ENCODE measurements at regions not wholly inside any gene's neighbourhood (a gene's known extent, or its start where the extent isn't known, plus 50 kb on each side); places are given as distances from the start of the nearest gene placed in this dataset.

- H3K4me1 ChIP-seq (ENCODE audit: control insufficient read depth in 2 of 2, insufficient read depth in 1 of 2, low read depth in 1 of 2, low read length in 2 of 2): peaks cover 0 to under 1% of the 10 kb centered on the region in 2 donors
- H3K23ac ChIP-seq (ENCODE audit: low read depth, low read length, poor library complexity): no peak overlapping the region
- no peak overlapping the region for H3K27ac ChIP-seq (replicated peaks; ENCODE audit: low read length)
- H3K4ac ChIP-seq (ENCODE audit: low read length): no peak overlapping the region
- H4K91ac ChIP-seq (ENCODE audit: low read depth, low read length, poor library complexity): no peak overlapping the region
- no peak overlapping the region for H2BK12ac ChIP-seq (ENCODE audit: low read length)
- H3K4me2 ChIP-seq (ENCODE audit: insufficient read depth, low read length, poor library complexity, severe bottlenecking): no peak overlapping the region
- no peak overlapping the region for H3K9ac ChIP-seq (ENCODE audit: low read depth, low read length, poor library complexity)
- no peak overlapping the region for H3K14ac ChIP-seq (ENCODE audit: low read length)
- no CpG with 5 or more reads among the region's 7 CpGs for WGBS, 2 donors (ENCODE audit: extremely low coverage in 2 of 2, insufficient read length in 2 of 2, insufficient replicate concordance in 1 of 2)
- H2AK5ac ChIP-seq (ENCODE audit: low read depth, low read length): no peak overlapping the region
- no peak overlapping the region for H3K4me3 ChIP-seq (ENCODE audit: low read length in 2 of 2)
- no peak overlapping the region for H4K8ac ChIP-seq (ENCODE audit: low read depth, low read length)
- no peak for DNase-seq (ENCODE audit: low spot score)
- no peaks in the 10 kb centered on the region for H3K79me1 ChIP-seq (ENCODE audit: low read depth, low read length)
- peaks cover 0 to 5% (median 0%) of the 10 kb centered on the region in 3 experiments for H3K27me3 ChIP-seq (ENCODE audit: control insufficient read depth in 3 of 3, insufficient read depth in 3 of 3, low read depth in 1 of 3, low read length in 3 of 3)
- H2BK15ac ChIP-seq (ENCODE audit: low read length): no peak overlapping the region
- H2BK120ac ChIP-seq (ENCODE audit: low read depth, low read length): no peak overlapping the region
- peaks cover 0 to 5% of the 10 kb centered on the region in 2 donors for H3K36me3 ChIP-seq (replicated peaks in 1 of 2; ENCODE audit: control insufficient read depth in 2 of 2, insufficient read depth in 2 of 2, low read length in 2 of 2)
- H3K9me3 ChIP-seq (replicated peaks in 1 of 2; ENCODE audit: control insufficient read depth in 2 of 2, insufficient read depth in 1 of 2, low read depth in 1 of 2, low read length in 2 of 2): no peaks in the 10 kb centered on the region
- H3K18ac ChIP-seq (ENCODE audit: low read length): no peak overlapping the region
- H2BK5ac ChIP-seq (ENCODE audit: low read length): no peak overlapping the region
- no peak overlapping the region for H2AFZ ChIP-seq (ENCODE audit: low read length)
Observed at GRCh38 chr16:81175325-81175891, 63.1 kb upstream of the BCO1 start.

GRCh38 chr16:81174644-81175324 lies 63.7 kb upstream of the BCO1 start:
- Histone ChIP-seq H2BK120ac (ENCODE audit: low read depth, low read length) (no peak overlapping the region), H3K36me3 (replicated peaks in 1 of 2; ENCODE audit: control insufficient read depth in 2 of 2, insufficient read depth in 2 of 2, low read length in 2 of 2) (peaks cover 0 to 5% of the 10 kb centered on the region in 2 donors), H3K79me1 (ENCODE audit: low read depth, low read length) (no peaks in the 10 kb centered on the region), H3K23ac (ENCODE audit: low read depth, low read length, poor library complexity) (peak overlapping the region; percentile 13), H3K4me3 (ENCODE audit: low read length in 2 of 2) (no peak overlapping the region), H4K8ac (ENCODE audit: low read depth, low read length) (no peak overlapping the region), H3K4ac (ENCODE audit: low read length) (no peak overlapping the region), H3K27me3 (ENCODE audit: control insufficient read depth in 3 of 3, insufficient read depth in 3 of 3, low read depth in 1 of 3, low read length in 3 of 3) (peaks cover 0 to 5% (median 0%) of the 10 kb centered on the region in 3 experiments), H2AK5ac (ENCODE audit: low read depth, low read length) (no peak overlapping the region), H3K4me2 (ENCODE audit: insufficient read depth, low read length, poor library complexity, severe bottlenecking) (no peak overlapping the region), H3K9me3 (replicated peaks in 1 of 2; ENCODE audit: control insufficient read depth in 2 of 2, insufficient read depth in 1 of 2, low read depth in 1 of 2, low read length in 2 of 2) (no peaks in the 10 kb centered on the region), H2BK5ac (ENCODE audit: low read length) (no peak overlapping the region), H3K18ac (ENCODE audit: low read length) (no peak overlapping the region), H3K9ac (ENCODE audit: low read depth, low read length, poor library complexity) (peak overlapping the region; percentile 9), H2BK15ac (ENCODE audit: low read length) (no peak overlapping the region), H3K27ac (replicated peaks; ENCODE audit: low read length) (no peak overlapping the region), H3K14ac (ENCODE audit: low read length) (no peak overlapping the region), H4K91ac (ENCODE audit: low read depth, low read length, poor library complexity) (no peak overlapping the region), H2AFZ (ENCODE audit: low read length) (no peak overlapping the region), H2BK12ac (ENCODE audit: low read length) (peak overlapping the region; percentile 78), H3K4me1 (ENCODE audit: control insufficient read depth in 2 of 2, insufficient read depth in 1 of 2, low read depth in 1 of 2, low read length in 2 of 2) (no peaks in the 10 kb centered on the region)
- no peak for DNase-seq (ENCODE audit: low spot score)
- WGBS, 2 donors (ENCODE audit: extremely low coverage in 2 of 2, insufficient read length in 2 of 2, insufficient replicate concordance in 1 of 2): no CpG with 5 or more reads among the region's 13 CpGs

DNA sequence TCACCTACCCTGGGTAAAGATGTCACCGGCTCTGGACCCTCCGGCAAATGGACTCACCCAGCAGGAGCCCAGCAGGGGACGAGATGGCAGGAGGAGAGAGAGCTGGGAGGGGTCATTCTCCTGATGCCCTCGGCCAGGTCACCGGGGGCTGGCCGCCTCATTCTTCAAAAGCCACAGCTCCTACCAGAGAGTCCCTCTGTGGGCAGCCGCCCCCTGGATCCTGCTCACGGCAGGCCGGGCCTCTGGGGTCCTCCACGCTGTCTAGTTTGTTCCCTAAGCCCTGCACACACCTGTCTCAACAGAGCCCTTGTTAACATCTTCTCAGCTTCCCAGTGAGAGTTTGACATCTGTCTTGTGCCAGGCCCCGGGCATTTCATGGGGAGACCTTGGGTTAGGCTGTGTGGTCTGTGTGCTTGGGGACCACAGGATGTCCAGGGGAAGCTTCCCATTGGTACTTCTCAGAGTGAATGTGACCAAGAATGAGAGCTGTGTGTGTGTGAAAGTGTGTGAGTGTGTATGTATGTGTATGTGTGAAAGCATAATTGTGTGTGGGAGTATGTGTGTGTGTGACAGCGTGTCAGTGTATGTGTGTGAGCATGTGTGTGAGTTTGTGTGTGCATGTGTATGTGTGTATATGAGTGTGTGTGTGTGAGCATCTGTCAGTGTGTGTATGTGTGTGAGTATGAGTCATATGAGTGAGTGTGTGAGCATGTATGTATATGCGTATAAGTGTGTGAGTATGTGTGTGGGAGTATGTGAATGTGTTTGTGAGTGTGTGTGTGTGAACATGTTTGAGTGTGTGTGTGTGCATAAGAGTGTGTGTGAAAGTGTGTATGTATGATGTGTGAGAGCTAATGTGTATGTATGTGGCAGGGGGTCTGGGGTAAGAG lies 65.5 kb upstream of the BCO1 start:
- Histone ChIP-seq H2BK5ac (ENCODE audit: low read length) (no peak overlapping the region), H3K79me1 (ENCODE audit: low read depth, low read length) (no peaks in the 10 kb centered on the region), H2BK15ac (ENCODE audit: low read length) (no peak overlapping the region), H3K23ac (ENCODE audit: low read depth, low read length, poor library complexity) (no peak overlapping the region), H3K4me1 (ENCODE audit: control insufficient read depth in 2 of 2, insufficient read depth in 1 of 2, low read depth in 1 of 2, low read length in 2 of 2) (no peaks in the 10 kb centered on the region), H3K27me3 (ENCODE audit: control insufficient read depth in 3 of 3, insufficient read depth in 3 of 3, low read depth in 1 of 3, low read length in 3 of 3) (peaks cover 0 to 5% (median 0%) of the 10 kb centered on the region in 3 experiments), H3K9me3 (replicated peaks in 1 of 2; ENCODE audit: control insufficient read depth in 2 of 2, insufficient read depth in 1 of 2, low read depth in 1 of 2, low read length in 2 of 2) (no peaks in the 10 kb centered on the region), H2AFZ (ENCODE audit: low read length) (no peak overlapping the region), H3K4me3 (ENCODE audit: low read length in 2 of 2) (peak overlapping the region in 1 of 2 donors; percentile 53), H4K91ac (ENCODE audit: low read depth, low read length, poor library complexity) (no peak overlapping the region), H3K27ac (replicated peaks; ENCODE audit: low read length) (no peak overlapping the region), H2AK5ac (ENCODE audit: low read depth, low read length) (no peak overlapping the region), H3K36me3 (replicated peaks in 1 of 2; ENCODE audit: control insufficient read depth in 2 of 2, insufficient read depth in 2 of 2, low read length in 2 of 2) (peaks cover 0 to 5% of the 10 kb centered on the region in 2 donors), H2BK12ac (ENCODE audit: low read length) (no peak overlapping the region), H3K4me2 (ENCODE audit: insufficient read depth, low read length, poor library complexity, severe bottlenecking) (no peak overlapping the region), H3K4ac (ENCODE audit: low read length) (no peak overlapping the region), H3K18ac (ENCODE audit: low read length) (no peak overlapping the region), H3K14ac (ENCODE audit: low read length) (no peak overlapping the region), H3K9ac (ENCODE audit: low read depth, low read length, poor library complexity) (no peak overlapping the region), H2BK120ac (ENCODE audit: low read depth, low read length) (no peak overlapping the region), H4K8ac (ENCODE audit: low read depth, low read length) (no peak overlapping the region)
- no peak for DNase-seq (ENCODE audit: low spot score)
- 100% methylated on average over 1 of the region's 13 CpGs; no CpG with 5 or more reads in 1 of the 2 donors for WGBS, 2 donors (ENCODE audit: extremely low coverage in 2 of 2, insufficient read length in 2 of 2, insufficient replicate concordance in 1 of 2)

GRCh38 chr16:81170824-81171223 lies 67.7 kb upstream of the BCO1 start:
- no CpG with 5 or more reads among the region's 7 CpGs for WGBS, 2 donors (ENCODE audit: extremely low coverage in 2 of 2, insufficient read length in 2 of 2, insufficient replicate concordance in 1 of 2)
- Histone ChIP-seq H3K14ac (ENCODE audit: low read length) (no peak overlapping the region), H3K27me3 (ENCODE audit: control insufficient read depth in 3 of 3, insufficient read depth in 3 of 3, low read depth in 1 of 3, low read length in 3 of 3) (peaks cover 0 to 5% (median 2%) of the 10 kb centered on the region in 3 experiments), H3K4ac (ENCODE audit: low read length) (no peak overlapping the region), H2BK15ac (ENCODE audit: low read length) (no peak overlapping the region), H3K9me3 (replicated peaks in 1 of 2; ENCODE audit: control insufficient read depth in 2 of 2, insufficient read depth in 1 of 2, low read depth in 1 of 2, low read length in 2 of 2) (peaks cover 0 to 4% of the 10 kb centered on the region in 2 donors), H3K4me3 (ENCODE audit: low read length in 2 of 2) (no peak overlapping the region), H4K8ac (ENCODE audit: low read depth, low read length) (no peak overlapping the region), H3K36me3 (replicated peaks in 1 of 2; ENCODE audit: control insufficient read depth in 2 of 2, insufficient read depth in 2 of 2, low read length in 2 of 2) (peaks cover 0 to 10% of the 10 kb centered on the region in 2 donors), H3K27ac (replicated peaks; ENCODE audit: low read length) (no peak overlapping the region), H3K79me1 (ENCODE audit: low read depth, low read length) (no peaks in the 10 kb centered on the region), H3K18ac (ENCODE audit: low read length) (no peak overlapping the region), H2BK12ac (ENCODE audit: low read length) (no peak overlapping the region), H3K4me1 (ENCODE audit: control insufficient read depth in 2 of 2, insufficient read depth in 1 of 2, low read depth in 1 of 2, low read length in 2 of 2) (no peaks in the 10 kb centered on the region), H3K4me2 (ENCODE audit: insufficient read depth, low read length, poor library complexity, severe bottlenecking) (no peak overlapping the region), H3K9ac (ENCODE audit: low read depth, low read length, poor library complexity) (no peak overlapping the region), H3K23ac (ENCODE audit: low read depth, low read length, poor library complexity) (no peak overlapping the region), H4K91ac (ENCODE audit: low read depth, low read length, poor library complexity) (no peak overlapping the region), H2AK5ac (ENCODE audit: low read depth, low read length) (no peak overlapping the region), H2AFZ (ENCODE audit: low read length) (no peak overlapping the region), H2BK120ac (ENCODE audit: low read depth, low read length) (no peak overlapping the region), H2BK5ac (ENCODE audit: low read length) (no peak overlapping the region)
- DNase-seq (ENCODE audit: low spot score): no peak

Data from neuronal stem cell (in vitro differentiated cells).